CD4-positive, alpha-beta T cell treated with Interleukin-15 for 4 hours (primary cell): ENCODE measurements at regions not wholly inside any gene's neighbourhood (a gene's known extent, or its start where the extent isn't known, plus 50 kb on each side); places are given as distances from the start of the nearest gene placed in this dataset.
"Not testable (repeated sequence)": the region's sequence is repeated elsewhere in the genome, so short reads cannot be mapped to it uniquely, and the experiment has no call there.

Experiments
- DNase-seq: peaks from one replicate; pipeline ENCODE4 v3.0.0-alpha.2; 2020; ENCODE audit warnings: low spot score

DNA sequence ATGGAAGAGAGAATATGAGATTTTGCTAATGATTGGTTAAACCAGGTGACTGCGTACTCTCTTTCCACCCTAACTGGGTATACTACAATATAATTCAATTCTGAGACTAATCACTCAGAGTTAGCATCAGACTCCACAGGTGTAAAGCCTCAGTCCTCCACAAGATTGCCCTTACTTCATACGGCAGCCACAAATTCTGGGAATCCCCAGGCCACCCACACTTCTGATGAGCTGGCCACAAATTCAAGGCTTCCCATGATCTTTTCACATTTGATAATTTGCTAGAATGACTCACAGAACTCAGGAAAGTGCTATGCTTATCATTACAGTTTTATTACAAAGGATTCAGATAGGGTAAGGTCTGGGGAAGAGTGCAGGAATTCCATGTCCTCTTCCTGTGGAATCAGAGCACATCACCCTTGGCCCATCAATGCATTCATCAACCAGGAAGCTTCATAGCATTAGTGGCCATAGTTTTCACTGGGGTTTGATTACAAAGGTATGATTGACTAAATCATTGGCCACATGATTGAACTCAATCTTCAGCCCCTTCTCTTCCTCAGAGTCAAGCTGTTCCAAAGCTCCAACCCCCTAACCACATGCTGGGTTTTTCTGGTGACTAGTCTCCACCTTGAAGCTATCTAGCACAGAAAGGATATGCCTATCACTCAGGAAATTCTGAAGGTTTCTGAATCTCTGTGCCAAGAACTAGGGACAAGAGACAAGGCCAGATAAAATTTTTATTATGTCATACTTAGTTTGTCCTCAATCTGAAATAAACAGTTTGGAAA, 131.7 kb downstream of the HHIPL2 start:
- DNase-seq: peak; percentile 4

- no peak for DNase-seq
Measured at GRCh38 chr1:222415441-222415840, 132.5 kb downstream of the HHIPL2 start.

- no peak for DNase-seq
Measured at GRCh38 chr1:222413991-222414549, 133.8 kb downstream of the HHIPL2 start.

GRCh38 chr1:222413436-222413835, 134.5 kb downstream of the HHIPL2 start:
- no peak for DNase-seq

GRCh38 chr1:222404710-222405109, 143.2 kb downstream of the HHIPL2 start:
- DNase-seq: peak; percentile 27

GRCh38 chr1:222399197-222399596, 148.7 kb downstream of the HHIPL2 start:
- DNase-seq: no peak

DNA sequence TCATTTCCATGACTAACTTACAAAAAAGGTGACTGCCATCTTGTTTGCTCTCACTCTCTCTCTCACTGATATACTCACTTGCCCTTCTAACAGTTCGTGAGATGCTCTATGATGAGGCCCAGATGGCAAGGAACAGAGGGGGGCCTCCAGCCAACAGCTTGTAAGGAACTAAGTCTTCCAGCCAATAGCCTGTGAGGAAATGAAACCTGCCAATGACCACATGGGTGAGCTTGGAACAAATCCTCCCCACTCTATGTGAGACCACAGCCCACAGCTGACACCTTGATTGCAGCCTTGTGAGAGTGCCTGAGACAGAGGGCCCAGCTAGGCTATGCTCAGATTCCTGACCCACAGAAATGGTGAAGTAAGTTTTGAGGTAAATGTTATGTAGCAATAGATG, 153.7 kb downstream of the HHIPL2 start:
- no peak for DNase-seq

GRCh38 chr1:222392556-222392955, 155.3 kb downstream of the HHIPL2 start:
- no peak for DNase-seq

- no peak for DNase-seq
Measured at GRCh38 chr1:222390181-222390580, 157.7 kb downstream of the HHIPL2 start.

GRCh38 chr1:222387007-222387814, 160.7 kb downstream of the HHIPL2 start:
- no peak for DNase-seq

GRCh38 chr1:222385955-222386354, 161.9 kb downstream of the HHIPL2 start:
- DNase-seq: no peak

DNA sequence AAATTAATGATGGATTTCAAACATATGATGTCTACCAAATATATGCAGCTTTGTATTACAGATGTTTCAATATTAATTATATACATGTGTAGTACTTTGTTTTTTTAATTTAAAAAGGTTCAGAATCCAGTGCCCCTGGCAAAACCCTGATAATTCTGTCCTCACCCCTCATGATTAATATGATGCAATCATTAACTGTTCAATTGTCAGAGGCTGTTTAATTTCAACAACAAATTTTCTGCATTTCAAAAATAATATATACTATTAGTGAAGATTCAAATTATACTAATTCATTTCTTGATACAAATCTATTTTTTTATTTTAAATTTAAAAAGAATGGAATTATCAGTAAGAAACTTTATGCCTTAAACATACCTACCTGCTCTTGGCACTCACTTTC, 162.6 kb downstream of the HHIPL2 start:
- DNase-seq: no peak

DNA sequence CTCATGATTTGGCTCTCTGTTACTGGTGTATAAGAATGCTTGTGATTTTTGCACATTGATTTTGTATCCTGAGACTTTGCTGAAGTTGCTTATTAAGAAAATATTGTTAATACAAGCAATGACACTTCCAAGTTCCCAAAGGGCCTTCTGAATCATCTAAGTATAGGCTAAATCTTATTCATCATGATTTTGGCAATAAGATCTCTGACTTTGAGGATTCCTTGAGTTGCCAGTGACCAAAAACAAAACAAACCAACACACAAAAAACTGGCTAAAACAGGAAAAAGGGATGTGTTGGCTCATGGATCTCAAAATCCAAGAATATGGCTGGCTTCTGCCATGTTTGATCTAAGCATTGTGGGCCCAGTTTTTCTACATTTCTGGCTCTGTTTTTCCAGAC, 163.4 kb downstream of the HHIPL2 start:
- DNase-seq: no peak

GRCh38 chr1:222382171-222382570, 165.7 kb downstream of the HHIPL2 start:
- no peak for DNase-seq

- DNase-seq: no peak
Measured at GRCh38 chr1:222377428-222378088, 170.3 kb downstream of the HHIPL2 start.

DNA sequence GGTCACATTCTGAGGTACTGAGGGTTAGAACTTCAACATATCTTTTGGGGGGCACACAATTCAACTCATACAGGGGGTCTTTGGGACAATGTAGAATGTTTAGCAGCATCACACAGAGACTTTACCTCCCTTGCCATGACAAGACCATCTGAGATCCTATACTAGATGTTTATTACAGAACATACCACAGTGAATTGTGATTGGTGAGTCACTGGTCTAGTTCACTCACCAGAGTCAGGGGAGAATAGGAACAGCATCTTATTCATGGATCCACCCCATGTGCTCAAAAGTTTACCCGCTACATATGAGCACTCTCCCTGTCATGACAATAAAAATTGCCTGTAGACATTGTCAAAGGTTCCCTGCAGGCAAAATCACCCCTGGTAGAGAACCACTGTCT, 171.1 kb downstream of the HHIPL2 start:
- not testable (repeated sequence) for DNase-seq

DNA sequence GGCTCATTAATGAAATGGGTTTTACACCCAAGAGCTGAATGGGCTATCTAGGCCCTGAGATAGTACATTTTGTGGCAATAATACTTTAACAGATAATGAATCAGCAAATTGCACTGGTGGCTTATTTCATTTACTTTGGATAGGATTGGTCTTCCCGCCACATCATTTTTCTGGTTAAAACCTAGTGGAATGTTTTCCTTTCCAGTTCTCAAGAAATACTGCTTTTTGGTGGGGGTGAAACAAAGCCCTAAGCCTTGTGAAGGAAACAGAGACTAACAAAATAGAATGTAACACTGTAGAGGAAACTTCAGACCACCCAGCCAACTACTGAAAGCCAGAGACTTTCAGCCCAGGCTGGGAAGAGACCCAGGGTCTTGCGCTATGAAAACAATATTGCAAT, 172.2 kb downstream of the HHIPL2 start:
- no peak for DNase-seq

- no peak for DNase-seq
Measured at GRCh38 chr1:222373831-222374602, 173.9 kb downstream of the HHIPL2 start.

- DNase-seq: no peak
Measured at GRCh38 chr1:222373216-222373615, 174.7 kb downstream of the HHIPL2 start.

- DNase-seq: no peak
Measured at GRCh38 chr1:222372221-222372620, 175.7 kb downstream of the HHIPL2 start.

- no peak for DNase-seq
Measured at GRCh38 chr1:222370913-222371675, 176.8 kb downstream of the HHIPL2 start.
